ENCODE measurements at regions not wholly inside any gene's neighbourhood (a gene's known extent, or its start where the extent isn't known, plus 50 kb on each side); places are given as distances from the start of the nearest gene placed in this dataset.

- TF ChIP-seq CTCF (IDR thresholded peaks at IDR 0.05) = no peak
- TF ChIP-seq POLR2A (IDR thresholded peaks at IDR 0.05) = no peak
Measured at GRCh38 chr19:31706691-31707620, 357.7 kb upstream of the TSHZ3 start.
